Medulla oblongata (tissue), 1 donor: ENCODE measurements at regions not wholly inside any gene's neighbourhood (a gene's known extent, or its start where the extent isn't known, plus 50 kb on each side); places are given as distances from the start of the nearest gene placed in this dataset.
"Not testable (repeated sequence)": the region's sequence is repeated elsewhere in the genome, so short reads cannot be mapped to it uniquely, and the experiment has no call there.

ENCODE experiments used
- DNase-seq: peaks from one replicate; pipeline ENCODE4 v3.0.0-alpha.2; 2015; ENCODE audit errors: extremely low spot score

- no peak for DNase-seq
Measured at GRCh38 chr7:39825401-39825980, 124.6 kb upstream of the CDK13 start.

- DNase-seq: no peak
Measured at GRCh38 chr7:39826166-39826565, 123.9 kb upstream of the CDK13 start.

GRCh38 chr7:39827571-39827970 is 122.5 kb upstream of the CDK13 start:
- DNase-seq: no peak

- DNase-seq: no peak
Measured at GRCh38 chr7:39829028-39829427, 121.0 kb upstream of the CDK13 start.

- no peak for DNase-seq
Measured at GRCh38 chr7:39832519-39833085, 117.5 kb upstream of the CDK13 start.

GRCh38 chr7:39833180-39833799 is 116.8 kb upstream of the CDK13 start:
- peak; percentile 35 for DNase-seq

- DNase-seq: not testable (repeated sequence)
Measured at GRCh38 chr7:39833865-39834634, 116.0 kb upstream of the CDK13 start.

GRCh38 chr7:39838326-39838725 is 111.7 kb upstream of the CDK13 start:
- DNase-seq: no peak

- no peak for DNase-seq
Measured at GRCh38 chr7:39845006-39845405, 105.0 kb upstream of the CDK13 start.

GRCh38 chr7:39847227-39847626 is 102.8 kb upstream of the CDK13 start:
- no peak for DNase-seq

- DNase-seq: no peak
Measured at GRCh38 chr7:39851466-39852045, 98.5 kb upstream of the CDK13 start.

- not testable (repeated sequence) for DNase-seq
Measured at GRCh38 chr7:39854616-39855324, 95.3 kb upstream of the CDK13 start.

- DNase-seq: no peak
Measured at GRCh38 chr7:39855325-39855674, 94.8 kb upstream of the CDK13 start.

GRCh38 chr7:39863675-39864322 is 86.3 kb upstream of the CDK13 start:
- DNase-seq: not testable (repeated sequence)

- not testable (repeated sequence) for DNase-seq
Measured at GRCh38 chr7:39869888-39870522, 80.1 kb upstream of the CDK13 start.

GRCh38 chr7:39871610-39872009 is 78.4 kb upstream of the CDK13 start:
- DNase-seq: not testable (repeated sequence)

- no peak for DNase-seq
Measured at GRCh38 chr7:39880556-39880955, 69.5 kb upstream of the CDK13 start.

GRCh38 chr7:39882148-39882784 is 67.8 kb upstream of the CDK13 start:
- DNase-seq: no peak

- no peak for DNase-seq
Measured at GRCh38 chr7:39883812-39884390, 66.2 kb upstream of the CDK13 start.
